Stimulated activated CD8-positive, alpha-beta memory T cell treated with anti-CD3 and anti-CD28 coated beads, Interleukin-7, amount 100 ng/mL, for 48 hours (primary cell): ENCODE measurements at regions not wholly inside any gene's neighbourhood (a gene's known extent, or its start where the extent isn't known, plus 50 kb on each side); places are given as distances from the start of the nearest gene placed in this dataset.
"Not testable (repeated sequence)": the region's sequence is repeated elsewhere in the genome, so short reads cannot be mapped to it uniquely, and the experiment has no call there.

Experiments used
- DNase-seq, 2 donors: peaks; one replicate each; pipeline ENCODE4 v3.0.0-alpha.2; 2020; ENCODE audit warnings: low read depth in 1 of 2; ENCODE audit errors: extremely low read depth in 1 of 2

- DNase-seq, result no peak
These were observed 61.2 kb downstream of the VIP start for GRCh38 chr6:152811785-152812184.

GRCh38 chr6:152815230-152815872, 64.8 kb downstream of the VIP start:
- no peak for DNase-seq

GRCh38 chr6:152816055-152816454, 65.5 kb downstream of the VIP start:
- DNase-seq, result no peak

GRCh38 chr6:152821525-152821924, 70.9 kb downstream of the VIP start:
- no peak for DNase-seq

GRCh38 chr6:152824666-152825065, 74.1 kb downstream of the VIP start:
- no peak for DNase-seq

GRCh38 chr6:152828431-152828830, 77.8 kb downstream of the VIP start:
- no peak for DNase-seq

- DNase-seq, result not testable (repeated sequence)
These were observed 83.8 kb downstream of the VIP start for GRCh38 chr6:152834366-152834765.

GRCh38 chr6:152836523-152836922, 85.9 kb downstream of the VIP start:
- no peak for DNase-seq

- no peak for DNase-seq
These were observed 94.8 kb downstream of the VIP start for GRCh38 chr6:152845421-152845820.

- no peak for DNase-seq
These were observed 96.2 kb downstream of the VIP start for GRCh38 chr6:152846825-152847224.

GRCh38 chr6:152848919-152849318, 98.3 kb downstream of the VIP start:
- no peak for DNase-seq

GRCh38 chr6:152854086-152854795, 103.6 kb downstream of the VIP start:
- no peak for DNase-seq

GRCh38 chr6:152858141-152858540, 107.5 kb downstream of the VIP start:
- no peak for DNase-seq

- DNase-seq, result no peak
These were observed 108.6 kb downstream of the VIP start for GRCh38 chr6:152859225-152859624.

- DNase-seq, result peak in 1 of 2 donors; percentile 25
These were observed 113.2 kb downstream of the VIP start for GRCh38 chr6:152863618-152864326.

- DNase-seq, result no peak
These were observed 108.6 kb downstream of the FBXO5 start for GRCh38 chr6:152874267-152874666.

GRCh38 chr6:152874846-152875568, 107.8 kb downstream of the FBXO5 start:
- no peak for DNase-seq

- DNase-seq, result no peak
These were observed 103.2 kb downstream of the FBXO5 start for GRCh38 chr6:152879681-152880080.

GRCh38 chr6:152893187-152893586, 89.7 kb downstream of the FBXO5 start:
- no peak for DNase-seq

GRCh38 chr6:152896923-152897322, 85.9 kb downstream of the FBXO5 start:
- DNase-seq, result no peak

- DNase-seq, result peak; percentile 20 to 33
These were observed 84.9 kb downstream of the FBXO5 start for GRCh38 chr6:152897807-152898399.
